H1 (cell line): ENCODE measurements at regions not wholly inside any gene's neighbourhood (a gene's known extent, or its start where the extent isn't known, plus 50 kb on each side); places are given as distances from the start of the nearest gene placed in this dataset.

Experiments
- CTCF ChIA-PET: fragments of 300-600 bp; sonication (Branson Sonifier 250); formaldehyde crosslinking; loops from one replicate; lab custom pipeline; 2021; ENCODE audit not compliant: partially characterized antibody; lab: Charles Lee
- POLR2A ChIA-PET: fragments of 300-600 bp; sonication (Branson Sonifier 250); formaldehyde crosslinking; loops from one replicate; lab custom pipeline; 2021; ENCODE audit warnings: inconsistent platforms; ENCODE audit not compliant: partially characterized antibody; lab: Charles Lee
- DNase-seq, 2 experiments: peaks; one replicate each; pipeline versions ENCODE4 v3.0.0 to v3.0.0-alpha.2; 2010 to 2022; ENCODE audit warnings: low spot score in 2 of 2, low read depth in 1 of 2, mixed read lengths in 1 of 2
- FAIRE-seq: peaks from 2 replicates; lab custom pipeline; 2011; peaks lifted over from hg19 to GRCh38; lab: Jason Lieb, UNC
- H2AFZ ChIP-seq: 2 replicates; pipeline ENCODE4 v1.8.1; 2012; ENCODE audit warnings: low read length, inconsistent platforms
- H2AK5ac ChIP-seq: 2 replicates; pipeline ENCODE4 v1.6.1; 2013; ENCODE audit warnings: low read depth, low read length
- H2BK120ac ChIP-seq: replicated peaks from 2 replicates; pipeline ENCODE3; 2013; ENCODE audit warnings: low read depth, low read length, inconsistent platforms
- H2BK12ac ChIP-seq: 2 replicates; pipeline ENCODE4 v1.6.1; 2013; ENCODE audit warnings: low read depth, low read length
- H2BK15ac ChIP-seq: 2 replicates; pipeline ENCODE4 v1.6.1; 2013; ENCODE audit warnings: low read length
- H2BK20ac ChIP-seq: 2 replicates; pipeline ENCODE4 v1.6.1; 2013; ENCODE audit warnings: low read length
- H2BK5ac ChIP-seq: 2 replicates; pipeline ENCODE4 v1.6.1; 2013; ENCODE audit warnings: low read depth, low read length
- H3K14ac ChIP-seq: 2 replicates; pipeline ENCODE4 v1.6.1; 2013; ENCODE audit warnings: inconsistent platforms; ENCODE audit not compliant: insufficient read length
- H3K18ac ChIP-seq: 2 replicates; pipeline ENCODE4 v1.6.1; 2013; ENCODE audit warnings: low read length; ENCODE audit errors: extremely low read depth
- H3K23ac ChIP-seq: 2 replicates; pipeline ENCODE4 v1.6.1; 2013; ENCODE audit warnings: inconsistent platforms; ENCODE audit not compliant: insufficient read length
- H3K23me2 ChIP-seq: 2 replicates; pipeline ENCODE4 v1.6.1; 2013; ENCODE audit warnings: low read depth, low read length
- H3K27ac ChIP-seq: 2 replicates; pipeline ENCODE4 v1.6.1; 2011; ENCODE audit warnings: low read depth, low read length, inconsistent platforms
- H3K27me3 ChIP-seq, 4 experiments: replicated peaks in 1 of 4; 1 replicate in 1 of 4; 2 replicates in 3 of 4; pipeline versions ENCODE4 v1.6.1 to v1.8.1; 2011 to 2013; ENCODE audit warnings: low read length in 3 of 4, mild to moderate bottlenecking in 3 of 4, inconsistent platforms in 2 of 4, mixed read lengths in 2 of 4, moderate library complexity in 1 of 4; ENCODE audit not compliant: control insufficient read depth in 3 of 4, insufficient read depth in 3 of 4; ENCODE audit errors: extremely low read depth in 1 of 4
- H3K36me3 ChIP-seq, 4 experiments: 2 replicates each; pipeline versions ENCODE4 v1.6.1 to v1.8.1; 2011 to 2013; ENCODE audit warnings: mild to moderate bottlenecking in 4 of 4, low read length in 3 of 4, moderate library complexity in 2 of 4, control low read depth in 1 of 4, inconsistent platforms in 1 of 4; ENCODE audit not compliant: insufficient read depth in 4 of 4, control insufficient read depth in 2 of 4
- H3K4ac ChIP-seq: replicated peaks from 2 replicates; pipeline ENCODE3; 2013; ENCODE audit warnings: low read length, low read depth, mixed read lengths, inconsistent platforms; ENCODE audit not compliant: insufficient read length
- H3K4me1 ChIP-seq, 4 experiments: replicated peaks in 1 of 4; 1 replicate in 1 of 4; 2 replicates in 3 of 4; pipeline versions ENCODE4 v1.6.1 to v1.8.1; 2011 to 2013; ENCODE audit warnings: low read length in 3 of 4, inconsistent platforms in 2 of 4, mixed read lengths in 1 of 4; ENCODE audit not compliant: insufficient read depth in 4 of 4, control insufficient read depth in 3 of 4
- H3K4me2 ChIP-seq, 2 experiments: 2 replicates each; pipeline versions ENCODE4 v1.6.1 to v1.8.1; 2011 to 2013; ENCODE audit warnings: low read depth in 2 of 2, low read length in 2 of 2, control low read depth in 1 of 2, inconsistent platforms in 1 of 2, mild to moderate bottlenecking in 1 of 2; ENCODE audit not compliant: insufficient read depth in 1 of 2
- H3K4me3 ChIP-seq, 4 experiments: fragments of 200-600, 300-600 bp in 1 of 4; sonication (generic), shearing (Covaris generic), sonication (Bioruptor Twin) in 1 of 4; 2 replicates each; pipeline versions ENCODE4 v1.5.1 to v1.8.1; 2011 to 2016; ENCODE audit warnings: low read length in 4 of 4, low read depth in 3 of 4, control low read depth in 2 of 4, inconsistent platforms in 2 of 4, mild to moderate bottlenecking in 2 of 4, mixed read lengths in 1 of 4, moderate library complexity in 1 of 4; ENCODE audit not compliant: insufficient read depth in 2 of 4; ENCODE audit errors: extremely low read depth in 1 of 4
- H3K56ac ChIP-seq: replicated peaks from 2 replicates; pipeline ENCODE3; 2013; ENCODE audit warnings: low read depth, mild to moderate bottlenecking, mixed read lengths, low read length, inconsistent platforms; ENCODE audit not compliant: insufficient read length
- H3K79me1 ChIP-seq: 2 replicates; pipeline ENCODE4 v1.6.1; 2013; ENCODE audit warnings: low read depth, low read length, control low read depth
- H3K79me2 ChIP-seq, 2 experiments: 2 replicates each; pipeline versions ENCODE4 v1.6.1 to v1.8.1; 2012 to 2013; ENCODE audit warnings: low read length in 2 of 2, mild to moderate bottlenecking in 2 of 2, inconsistent platforms in 1 of 2; ENCODE audit not compliant: insufficient read depth in 2 of 2, control insufficient read depth in 1 of 2
- H3K9ac ChIP-seq, 4 experiments: replicated peaks in 1 of 4; 1 replicate in 1 of 4; 2 replicates in 3 of 4; pipeline versions ENCODE4 v1.6.1 to v1.8.1; 2011 to 2013; ENCODE audit warnings: low read depth in 3 of 4, low read length in 3 of 4, control low read depth in 2 of 4, mild to moderate bottlenecking in 2 of 4, moderate library complexity in 2 of 4, inconsistent platforms in 1 of 4; ENCODE audit errors: extremely low read depth in 1 of 4
- H3K9me3 ChIP-seq, 2 experiments: 2 replicates each; pipeline versions ENCODE4 v1.6.1 to v1.8.1; 2012 to 2013; ENCODE audit warnings: mild to moderate bottlenecking in 2 of 2, moderate library complexity in 2 of 2, control low read depth in 1 of 2, inconsistent platforms in 1 of 2, low read depth in 1 of 2, low read length in 1 of 2, mixed read lengths in 1 of 2; ENCODE audit not compliant: insufficient read depth in 2 of 2
- H4K20me1 ChIP-seq, 2 experiments: replicated peaks in 1 of 2; 2 replicates each; pipeline versions ENCODE3 to v1.8.1; 2011 to 2013; ENCODE audit warnings: inconsistent platforms in 2 of 2, low read length in 2 of 2, mild to moderate bottlenecking in 1 of 2; ENCODE audit not compliant: insufficient read depth in 2 of 2, control insufficient read depth in 1 of 2
- H4K5ac ChIP-seq: 2 replicates; pipeline ENCODE4 v1.6.1; 2013; ENCODE audit warnings: low read length, low read depth, mixed read lengths, inconsistent platforms; ENCODE audit not compliant: insufficient read length
- H4K8ac ChIP-seq: 2 replicates; pipeline ENCODE4 v1.8.0; 2013; ENCODE audit warnings: mild to moderate bottlenecking, moderate library complexity, low read length, inconsistent platforms; ENCODE audit not compliant: insufficient read depth; ENCODE audit errors: extremely low read depth
- H4K91ac ChIP-seq: replicated peaks from 2 replicates; pipeline ENCODE3; 2013; ENCODE audit warnings: low read length, mixed read lengths, inconsistent platforms; ENCODE audit not compliant: insufficient read length
- BACH1 ChIP-seq: IDR thresholded peaks from 2 replicates; pipeline ENCODE4 v1.6.1; 2012; ENCODE audit warnings: low read length, improper control_type of control experiment
- CEBPB ChIP-seq: IDR thresholded peaks from 2 replicates; pipeline ENCODE4 v1.6.1; 2012; ENCODE audit warnings: low read depth, low read length
- CREB1 ChIP-seq: IDR thresholded peaks from 2 replicates; pipeline ENCODE4 v1.6.1; 2012; ENCODE audit warnings: inconsistent platforms
- CTBP2 ChIP-seq: IDR thresholded peaks from 2 replicates; pipeline ENCODE4 v1.7.0; 2011; ENCODE audit warnings: borderline replicate concordance, mild to moderate bottlenecking, moderate library complexity, mixed read lengths, low read length; ENCODE audit not compliant: insufficient read depth, insufficient read length
- FOSL1 ChIP-seq: IDR thresholded peaks from 2 replicates; pipeline ENCODE4 v1.6.1; 2011; ENCODE audit warnings: mild to moderate bottlenecking, low read depth, low read length, moderate library complexity; ENCODE audit not compliant: insufficient read depth
- JUN ChIP-seq: IDR thresholded peaks from 2 replicates; pipeline ENCODE4 v1.6.1; 2011; ENCODE audit warnings: low read depth, mild to moderate bottlenecking, improper control_type of control experiment, low read length
- KDM4A ChIP-seq: IDR thresholded peaks from one replicate; pipeline ENCODE4 v1.7.1; 2012; ENCODE audit warnings: low read depth, mild to moderate bottlenecking, moderate library complexity, low read length, inconsistent platforms; ENCODE audit not compliant: severe bottlenecking
- NRF1 ChIP-seq: IDR thresholded peaks from 2 replicates; pipeline ENCODE4 v1.6.1; 2011; ENCODE audit warnings: mild to moderate bottlenecking, low read depth, low read length, improper control_type of control experiment
- POU5F1 ChIP-seq: IDR thresholded peaks from 2 replicates; pipeline ENCODE4 v1.6.1; 2011; ENCODE audit warnings: low read depth, mild to moderate bottlenecking, low read length, moderate library complexity
- SAP30 ChIP-seq: fragments of 300-600 bp; sonication (generic); IDR thresholded peaks from 2 replicates; pipeline ENCODE4 v1.7.1; 2012; ENCODE audit warnings: low read length, moderate library complexity, mild to moderate bottlenecking, inconsistent platforms; ENCODE audit not compliant: insufficient read depth, insufficient replicate concordance
- WGBS, 2 experiments: shearing (Covaris generic) in 1 of 2; methylation state at CpG; one replicate each; pipeline versions ENCODE4 v1.1.6 to v1.1.7; 2013 to 2015; ENCODE audit warnings: low lambda C conversion rate in 2 of 2, mixed read lengths in 2 of 2, inconsistent platforms in 1 of 2, low coverage in 1 of 2, missing lambda C conversion rate in 1 of 2; ENCODE audit not compliant: insufficient replicate concordance in 2 of 2, insufficient coverage in 1 of 2, insufficient read length in 1 of 2; ENCODE audit errors: extremely low coverage in 1 of 2, missing lambda C conversion rate in 1 of 2; 5-methylcytosine and 5-hydroxymethylcytosine counted together

- Histone ChIP-seq H4K8ac (no peak overlapping the region), H3K79me1 (no peaks in the 10 kb centered on the region), H3K4ac (no peak overlapping the region), H3K18ac (no peak overlapping the region), H2BK5ac (no peak overlapping the region), H4K91ac (no peak overlapping the region), H3K14ac (no peak overlapping the region), H3K4me3 (no peak overlapping the region), H3K9me3 (no peaks in the 10 kb centered on the region), H2AFZ (no peak overlapping the region), H3K23ac (no peak overlapping the region), H2BK12ac (no peak overlapping the region), H4K20me1 (no peaks in the 10 kb centered on the region), H3K27ac (no peak overlapping the region), H3K56ac (no peak overlapping the region), H3K27me3 (no peaks in the 10 kb centered on the region; a peak in 1 of 7 replicates), H2BK120ac (no peak overlapping the region), H3K9ac (no peak overlapping the region), H3K4me1 (no peaks in the 10 kb centered on the region), H2AK5ac (no peak overlapping the region), H3K23me2 (no peaks in the 10 kb centered on the region; the same call in 1 of the 2 replicates), H4K5ac (no peak overlapping the region), H3K79me2 (no peaks in the 10 kb centered on the region), H3K4me2 (no peak overlapping the region), H2BK20ac (no peak overlapping the region), H2BK15ac (no peak overlapping the region), H3K36me3 (no peaks in the 10 kb centered on the region)
- ChIA-PET CTCF (interaction anchor here (1.1 to 4.2 kb wide), 9 partner anchors 12 to 415 kb away, joined by 3 to 21 read pairs (median 3); no protein-coding TSS in a partner anchor), POLR2A (no interaction called here)
- DNase-seq: no peak
- 96% methylated on average over 2 of the region's 2 CpGs; no CpG with 5 or more reads in 1 of the 2 experiments for WGBS, 2 experiments
- FAIRE-seq: no peak
- no peak for TF ChIP-seq JUN
- TF ChIP-seq SAP30: no peak
- TF ChIP-seq CEBPB: no peak
- no peak for TF ChIP-seq FOSL1
- TF ChIP-seq KDM4A: no peak
- no peak for TF ChIP-seq NRF1
- TF ChIP-seq CTBP2: no peak
- no peak for TF ChIP-seq CREB1
- no peak for TF ChIP-seq POU5F1
- no peak for TF ChIP-seq BACH1
Measured at GRCh38 chr6:42510795-42511194, 53.0 kb upstream of the UBR2 start.
